Ishikawa (cell line): ENCODE measurements at regions not wholly inside any gene's neighbourhood (a gene's known extent, or its start where the extent isn't known, plus 50 kb on each side); places are given as distances from the start of the nearest gene placed in this dataset.

Experiments used
- NFIC ChIP-seq: IDR thresholded peaks from 2 replicates; pipeline ENCODE4 v1.6.1; 2012

GRCh38 chr10:25877296-25877695, 56.7 kb upstream of the MYO3A start:
- TF ChIP-seq NFIC, result no peak
